COLO668 (cell line): ENCODE measurements at regions not wholly inside any gene's neighbourhood (a gene's known extent, or its start where the extent isn't known, plus 50 kb on each side); places are given as distances from the start of the nearest gene placed in this dataset.
"Not testable (repeated sequence)": the region's sequence is repeated elsewhere in the genome, so short reads cannot be mapped to it uniquely, and the experiment has no call there.

Experiments
- DNase-seq: peaks from one replicate; lab custom pipeline; 2025; ENCODE audit not compliant: unreplicated experiment; lab: John Stamatoyannopoulos, UW

- DNase-seq, result no peak
These were observed 463.6 kb upstream of the DPP6 start for GRCh38 chr7:153588586-153588985.

GRCh38 chr7:153590136-153590535, 462.1 kb upstream of the DPP6 start:
- no peak for DNase-seq

DNA sequence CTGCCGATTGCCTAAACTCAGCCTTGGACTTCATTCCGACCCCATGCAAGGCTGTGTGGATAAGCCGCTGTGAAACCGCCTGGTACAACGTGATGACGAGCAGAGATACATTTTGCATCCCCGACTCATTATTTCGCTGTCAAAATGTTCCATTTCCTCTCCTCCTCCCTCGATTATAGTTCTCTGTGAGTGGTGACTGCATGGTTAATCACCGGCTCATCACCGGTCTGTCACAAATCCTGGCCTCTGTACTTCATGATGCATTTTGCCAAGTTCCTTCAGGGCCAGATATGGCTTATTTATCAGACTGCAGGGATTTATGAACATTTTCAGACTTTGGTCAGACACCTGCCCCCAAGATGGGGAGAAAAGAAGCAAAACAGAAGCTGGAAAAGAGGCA, 461.6 kb upstream of the DPP6 start:
- DNase-seq, result no peak

GRCh38 chr7:153607354-153607753, 444.8 kb upstream of the DPP6 start:
- no peak for DNase-seq

DNA sequence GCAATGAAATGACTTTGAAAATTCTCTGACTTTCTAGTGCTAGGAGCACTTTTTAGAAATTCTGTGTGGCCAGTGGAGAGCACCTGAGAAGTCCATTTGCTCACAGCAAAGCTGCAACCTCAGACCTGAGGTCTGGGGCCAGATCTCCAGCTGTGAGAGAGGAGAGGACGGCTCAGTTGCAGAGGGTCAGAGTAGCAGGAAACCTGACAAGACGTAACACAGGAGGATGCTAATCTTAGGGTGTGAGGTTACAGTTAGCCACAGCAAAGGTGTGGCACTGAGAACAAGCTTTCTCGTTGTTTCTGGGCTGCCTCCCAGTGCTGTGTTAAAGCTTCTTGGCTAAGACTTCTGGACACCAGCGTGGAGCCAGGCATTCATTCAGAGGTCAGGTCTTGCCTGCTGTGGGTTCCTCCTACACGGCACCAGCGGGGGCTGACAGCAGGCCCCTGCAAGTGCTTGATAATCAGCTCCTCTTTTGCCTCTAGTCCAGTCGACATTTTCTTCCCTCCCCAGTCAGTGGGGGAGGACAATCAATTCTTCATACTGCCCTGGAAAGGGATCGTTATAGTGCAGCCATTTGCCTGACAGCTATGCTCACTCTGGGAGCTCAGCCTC, 435.4 kb upstream of the DPP6 start:
- no peak for DNase-seq

DNA sequence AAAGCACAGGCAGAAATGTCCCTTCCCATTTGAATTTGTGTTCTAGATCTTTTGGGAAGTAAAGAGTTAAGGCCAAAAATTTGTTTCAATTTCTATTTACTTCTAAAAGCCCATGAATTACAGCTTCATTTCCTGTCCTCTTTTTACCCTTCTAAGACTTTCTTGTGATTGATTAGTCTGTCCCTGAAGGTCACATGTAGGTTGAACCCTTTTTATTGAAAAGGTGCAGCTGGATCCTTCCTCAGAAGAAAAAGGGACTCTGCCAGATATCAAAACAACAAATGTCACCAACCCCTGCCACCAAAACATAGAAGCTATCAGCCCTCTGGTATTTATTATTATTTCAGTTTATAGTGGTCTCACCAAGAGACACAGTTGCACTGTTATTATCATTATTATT, 424.9 kb upstream of the DPP6 start:
- DNase-seq, result no peak

DNA sequence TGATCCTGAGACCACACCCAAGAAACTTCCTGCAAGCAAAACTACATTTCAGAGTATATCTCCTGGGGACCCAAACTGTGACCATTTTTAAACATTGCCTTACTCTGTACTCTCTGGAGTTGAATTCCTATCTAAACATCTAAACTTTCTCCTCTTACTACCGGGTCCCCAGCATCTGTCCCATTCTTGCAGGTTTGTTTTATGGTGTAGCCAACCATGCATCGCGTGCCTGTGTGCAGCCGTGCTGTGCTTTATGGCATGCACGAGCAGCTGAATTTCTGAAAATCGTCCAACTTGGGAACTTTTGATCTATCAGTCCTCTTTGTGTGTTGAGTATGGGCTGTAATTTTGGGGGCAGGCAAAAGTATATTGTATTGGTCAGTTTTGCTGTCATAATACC, 423.8 kb upstream of the DPP6 start:
- no peak for DNase-seq

GRCh38 chr7:153628825-153629224, 423.4 kb upstream of the DPP6 start:
- DNase-seq, result no peak

GRCh38 chr7:153638821-153639435, 413.3 kb upstream of the DPP6 start:
- DNase-seq, result no peak

DNA sequence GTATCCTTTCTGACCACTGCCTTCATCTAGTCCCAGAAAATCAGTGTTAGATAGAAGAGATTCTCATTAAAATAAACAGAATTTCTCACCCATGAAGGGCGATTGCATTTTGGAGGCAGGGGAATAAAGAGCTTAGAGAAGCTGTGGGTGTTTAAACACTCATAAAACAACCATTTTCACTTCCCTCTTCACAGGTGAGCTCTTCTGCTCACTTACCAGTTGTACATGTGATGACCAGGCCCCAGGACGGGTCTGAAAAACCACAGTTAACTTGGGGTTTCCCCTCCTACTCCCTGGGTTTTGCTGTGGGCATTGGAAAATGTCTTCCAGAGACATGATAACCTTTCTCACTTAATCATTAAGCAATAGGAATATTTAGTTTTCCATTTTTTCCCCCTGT, 411.6 kb upstream of the DPP6 start:
- DNase-seq, result no peak

DNA sequence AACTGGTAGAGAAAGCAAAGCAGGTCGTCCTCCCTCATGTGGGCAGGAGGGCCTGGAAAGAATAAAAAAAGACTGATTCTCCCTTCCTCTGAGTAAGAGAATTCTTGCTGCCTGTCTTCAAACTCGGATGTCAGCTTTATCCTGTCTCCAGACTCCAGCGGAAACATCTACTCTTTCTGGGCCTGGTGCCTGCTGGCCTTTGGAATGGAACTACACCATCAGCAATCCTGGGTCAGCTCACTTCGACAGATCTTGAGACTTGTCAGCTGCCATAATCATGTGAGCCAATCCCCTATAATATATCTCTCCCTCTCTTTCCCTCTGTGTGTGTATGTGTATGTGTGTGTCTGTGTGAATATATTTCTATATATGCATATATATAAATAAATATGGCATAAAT, 411.0 kb upstream of the DPP6 start:
- DNase-seq, result no peak

- no peak for DNase-seq
These were observed 409.2 kb upstream of the DPP6 start for GRCh38 chr7:153642989-153643388.

DNA sequence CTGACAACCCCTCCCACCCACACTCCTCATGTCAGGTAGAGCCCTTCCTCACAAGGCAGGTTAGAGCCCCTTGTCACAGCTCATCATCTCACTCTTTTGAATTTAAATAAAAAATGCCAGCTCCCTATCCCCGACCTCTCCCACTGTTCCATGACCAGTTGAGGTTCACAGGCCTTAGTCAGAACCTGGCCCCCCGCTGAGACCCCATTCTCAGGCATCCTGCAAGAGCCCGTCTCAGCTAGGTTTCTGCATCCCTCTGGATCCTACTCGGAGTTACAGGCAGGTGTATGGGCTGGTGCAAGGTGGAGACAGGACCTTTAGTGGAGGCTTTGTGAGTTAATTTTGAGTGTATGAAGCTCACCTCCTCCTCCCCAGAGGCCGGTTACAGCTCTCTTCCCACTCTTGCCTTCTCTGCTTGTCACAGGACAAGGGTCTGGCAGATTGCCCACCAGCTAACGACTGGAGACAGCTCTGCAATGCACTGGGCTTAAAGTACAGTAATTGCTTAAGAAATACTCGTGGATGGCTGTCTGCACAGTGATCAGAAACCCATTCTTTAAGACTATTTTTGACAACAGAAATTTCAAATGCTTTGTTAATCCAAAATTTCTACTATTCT, 394.9 kb upstream of the DPP6 start:
- DNase-seq, result no peak

DNA sequence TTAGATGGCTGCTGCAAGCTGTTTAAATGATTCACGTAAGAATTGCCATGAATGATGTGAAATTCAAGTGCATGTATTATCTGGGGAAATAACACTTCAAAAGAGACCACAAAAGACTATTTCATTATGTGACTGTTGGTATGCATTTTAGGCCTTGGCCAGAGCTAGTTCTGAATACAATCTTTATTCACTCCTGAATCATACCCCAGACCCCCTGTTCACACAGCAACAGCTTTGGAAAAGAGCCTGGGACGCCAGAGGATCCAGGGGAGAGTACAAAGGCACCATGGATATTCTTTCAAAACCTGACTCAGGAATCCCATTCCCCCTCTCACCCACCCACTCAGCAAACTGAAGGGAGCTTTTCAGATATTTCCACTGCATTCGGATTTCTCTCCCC, 377.1 kb upstream of the DPP6 start:
- DNase-seq, result no peak

- no peak for DNase-seq
These were observed 369.6 kb upstream of the DPP6 start for GRCh38 chr7:153682628-153683027.

DNA sequence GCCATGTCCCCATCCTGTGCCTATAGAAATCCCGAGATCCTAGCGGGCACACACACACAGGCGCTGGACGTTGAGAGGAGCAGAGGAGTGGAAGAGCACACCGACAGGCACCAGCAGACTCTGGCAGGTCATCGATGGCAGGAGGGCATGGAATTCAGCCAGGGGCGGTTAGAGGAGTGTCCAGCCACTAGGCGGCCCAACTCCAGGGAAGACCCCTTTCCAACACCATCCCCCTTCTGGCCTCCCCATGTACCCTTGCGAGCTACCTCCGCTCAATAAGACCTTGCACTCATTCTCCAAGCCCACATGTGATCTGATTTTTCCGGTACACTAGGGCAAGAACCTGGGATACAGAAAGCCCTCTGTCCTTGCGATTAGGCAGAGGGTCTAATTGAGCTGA, 356.0 kb upstream of the DPP6 start:
- DNase-seq, result no peak

- no peak for DNase-seq
These were observed 354.2 kb upstream of the DPP6 start for GRCh38 chr7:153698046-153698445.

DNA sequence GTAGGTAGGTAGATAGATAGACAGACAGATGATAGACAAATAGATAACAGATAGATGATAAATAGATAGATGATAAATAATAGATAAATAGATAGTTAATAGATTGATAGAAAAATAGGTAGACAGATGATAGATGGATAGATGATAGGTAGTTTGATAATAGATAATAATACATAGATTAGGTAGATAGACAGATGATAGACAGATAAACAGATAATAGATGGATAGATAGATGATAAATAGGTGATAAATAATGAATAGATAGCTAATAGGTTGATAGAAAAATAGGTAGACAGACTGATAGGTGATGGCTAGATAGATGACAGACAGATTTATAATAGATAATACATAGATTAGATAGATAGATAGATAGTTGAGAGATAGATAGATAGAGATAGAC, 350.5 kb upstream of the DPP6 start:
- no peak for DNase-seq

DNA sequence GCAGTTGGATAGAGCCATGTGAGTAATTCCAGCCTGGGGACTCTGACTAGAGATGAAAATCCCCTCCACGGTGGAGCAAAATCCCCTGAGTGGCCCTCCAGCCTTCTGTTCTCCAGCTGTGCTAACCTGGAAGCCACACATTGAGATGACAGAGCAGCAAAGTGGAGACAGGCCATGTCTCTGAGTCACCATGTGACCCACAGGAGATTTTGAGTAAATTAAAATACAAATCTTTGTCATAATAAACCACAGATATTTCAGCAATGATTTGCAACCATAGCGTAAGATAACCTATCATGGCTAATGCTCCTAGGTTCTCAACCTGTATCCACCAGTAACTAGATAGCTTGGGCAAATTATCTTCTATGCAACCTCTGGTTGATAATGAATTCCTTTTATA, 328.3 kb upstream of the DPP6 start:
- not testable (repeated sequence) for DNase-seq

DNA sequence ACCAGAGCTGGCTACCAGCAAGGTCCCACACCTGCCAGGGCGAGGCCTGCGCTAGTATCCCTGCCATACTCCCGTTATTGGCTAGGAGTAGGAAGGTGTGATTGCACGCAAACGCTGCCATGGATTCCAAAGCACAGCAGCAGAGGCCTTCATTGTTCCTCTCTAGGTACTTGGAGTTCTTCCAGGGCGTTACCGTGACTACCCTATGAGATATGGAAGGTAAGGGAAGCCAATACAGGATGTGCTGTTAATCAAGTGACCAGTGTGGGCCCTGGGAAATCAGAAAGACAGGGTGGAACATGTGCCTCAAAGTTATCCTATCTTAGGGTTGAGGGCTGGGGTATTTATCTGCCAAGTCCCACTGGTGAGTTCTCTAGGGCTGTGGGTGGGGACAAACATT, 320.7 kb upstream of the DPP6 start:
- not testable (repeated sequence) for DNase-seq

GRCh38 chr7:153743434-153743833, 308.8 kb upstream of the DPP6 start:
- not testable (repeated sequence) for DNase-seq

GRCh38 chr7:153747969-153748368, 304.2 kb upstream of the DPP6 start:
- DNase-seq, result not testable (repeated sequence)

- not testable (repeated sequence) for DNase-seq
These were observed 303.3 kb upstream of the DPP6 start for GRCh38 chr7:153748885-153749284.
